HG02798 (cell line): ENCODE measurements at regions not wholly inside any gene's neighbourhood (a gene's known extent, or its start where the extent isn't known, plus 50 kb on each side); places are given as distances from the start of the nearest gene placed in this dataset.
"Not testable (repeated sequence)": the region's sequence is repeated elsewhere in the genome, so short reads cannot be mapped to it uniquely, and the experiment has no call there.

Source experiments
- ATAC-seq: cut with Tn5 transposase; IDR thresholded peaks from one replicate; pipeline ENCODE4 v1.9.1; 2021; ENCODE audit warnings: mild to moderate bottlenecking; ENCODE audit not compliant: unreplicated experiment, poor library complexity

DNA sequence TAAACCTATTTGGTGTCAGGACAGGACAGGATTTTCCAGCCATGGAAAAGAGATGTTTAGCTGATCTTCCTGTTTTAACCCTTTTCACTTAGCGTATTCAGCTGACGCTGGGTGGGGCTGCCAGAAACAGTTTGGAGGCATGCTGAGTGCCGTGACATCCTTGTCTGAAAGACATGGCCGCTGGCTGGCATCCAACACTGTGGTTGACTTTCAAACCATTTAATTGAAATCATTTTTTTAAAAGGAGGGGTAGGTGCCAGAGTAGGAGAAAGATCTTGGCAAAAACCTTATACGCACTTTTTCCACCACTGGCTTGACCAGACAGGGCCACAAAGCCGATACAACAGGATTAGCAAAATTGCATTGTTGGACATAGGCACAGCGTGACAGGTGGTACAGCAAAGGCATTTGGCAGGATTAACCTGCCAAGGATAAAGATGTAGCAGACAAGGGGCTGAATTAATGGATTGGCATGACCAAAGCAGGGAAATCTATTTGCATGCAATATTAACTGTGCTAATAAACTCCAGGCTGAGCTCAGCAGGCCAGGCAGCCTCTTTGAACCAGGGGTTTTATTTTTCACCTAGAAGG is 131.8 kb upstream of the TOPAZ1 start:
- ATAC-seq: no peak

DNA sequence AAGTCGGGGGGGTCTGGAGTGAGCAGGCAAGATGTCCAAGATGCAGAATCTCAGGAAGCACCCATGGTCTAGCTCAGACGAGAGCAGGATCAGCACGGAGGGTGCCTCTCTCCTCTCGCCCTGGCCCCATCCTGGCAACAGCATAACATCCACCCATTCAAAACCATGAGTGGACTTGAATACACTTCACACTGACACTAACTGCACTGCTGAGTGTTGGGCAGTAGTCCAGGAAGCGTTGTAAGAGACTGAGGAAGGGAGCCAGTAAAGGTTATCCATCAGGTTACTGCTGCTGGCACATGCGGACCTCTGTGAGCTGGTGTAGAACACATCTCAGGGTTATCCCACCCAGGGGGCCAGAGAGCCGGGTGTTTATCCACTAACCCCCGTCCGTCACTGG is 131.0 kb upstream of the TOPAZ1 start:
- ATAC-seq: no peak

DNA sequence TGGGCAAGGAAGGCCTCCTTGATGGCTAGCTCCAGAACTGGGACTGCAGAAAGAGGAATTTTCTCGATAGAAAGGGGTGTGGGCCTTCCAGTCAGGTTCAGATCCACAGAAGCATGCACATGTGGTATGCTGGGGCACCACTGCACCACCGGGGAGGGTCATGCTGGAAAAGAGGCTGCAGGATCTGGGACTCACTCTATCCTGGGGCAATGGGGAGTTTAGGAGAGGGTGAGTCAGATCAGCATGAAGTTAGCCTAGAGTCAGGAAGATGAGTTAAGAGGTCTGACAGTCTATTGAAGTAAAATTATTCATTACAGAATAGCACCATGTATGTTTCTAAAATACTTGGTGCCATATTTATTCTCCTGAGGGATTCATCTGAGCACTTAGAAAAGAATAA is 130.2 kb upstream of the TOPAZ1 start:
- ATAC-seq: no peak

GRCh38 chr3:44114142-44114541 is 127.5 kb upstream of the TOPAZ1 start:
- peak; percentile 44 for ATAC-seq

DNA sequence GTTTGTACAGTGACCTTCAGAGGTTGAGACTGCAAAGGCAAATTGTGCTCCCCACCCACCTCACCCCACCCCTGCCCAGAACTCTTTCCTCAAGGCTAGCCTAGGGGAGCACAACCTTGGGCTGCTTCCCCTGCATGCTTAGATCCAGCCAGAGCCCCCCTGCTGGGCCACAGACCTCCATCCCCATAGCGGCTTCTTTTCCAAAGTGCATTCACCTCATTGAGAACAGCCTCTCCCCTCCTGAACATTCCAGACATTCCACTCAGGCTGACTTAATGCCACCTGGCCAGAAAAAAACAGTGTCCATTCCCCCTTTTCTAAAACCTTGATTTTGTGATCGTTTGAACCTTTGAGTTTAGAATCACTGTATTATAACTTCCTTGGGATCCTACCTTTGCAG is 124.4 kb upstream of the TOPAZ1 start:
- no peak for ATAC-seq

GRCh38 chr3:44117736-44118135 is 124.0 kb upstream of the TOPAZ1 start:
- no peak for ATAC-seq

GRCh38 chr3:44120721-44121582 is 120.7 kb upstream of the TOPAZ1 start:
- ATAC-seq: no peak

GRCh38 chr3:44125246-44125645 is 116.4 kb upstream of the TOPAZ1 start:
- no peak for ATAC-seq

DNA sequence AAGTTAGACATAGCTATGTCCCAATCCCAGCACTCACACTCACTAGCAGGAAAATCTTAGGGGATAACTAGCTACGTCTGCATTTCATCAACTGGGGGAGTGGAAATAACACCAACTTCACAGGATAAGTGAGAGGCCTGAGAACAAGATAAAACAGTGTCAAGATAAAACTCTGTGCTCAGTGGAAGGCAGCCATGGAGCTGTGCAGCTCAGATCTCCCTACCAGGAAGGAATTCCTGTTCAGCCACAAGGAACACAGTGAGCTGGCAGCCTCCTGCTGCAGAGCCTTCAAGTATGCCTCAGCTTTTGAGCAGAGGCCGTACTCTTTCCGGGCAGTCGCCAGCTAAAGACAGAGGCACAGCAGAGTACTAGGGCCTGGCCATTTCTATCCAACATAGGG is 115.8 kb upstream of the TOPAZ1 start:
- ATAC-seq: no peak

GRCh38 chr3:44128057-44128775 is 113.5 kb upstream of the TOPAZ1 start:
- ATAC-seq: no peak

GRCh38 chr3:44130249-44130648 is 111.4 kb upstream of the TOPAZ1 start:
- peak; percentile 49 for ATAC-seq

DNA sequence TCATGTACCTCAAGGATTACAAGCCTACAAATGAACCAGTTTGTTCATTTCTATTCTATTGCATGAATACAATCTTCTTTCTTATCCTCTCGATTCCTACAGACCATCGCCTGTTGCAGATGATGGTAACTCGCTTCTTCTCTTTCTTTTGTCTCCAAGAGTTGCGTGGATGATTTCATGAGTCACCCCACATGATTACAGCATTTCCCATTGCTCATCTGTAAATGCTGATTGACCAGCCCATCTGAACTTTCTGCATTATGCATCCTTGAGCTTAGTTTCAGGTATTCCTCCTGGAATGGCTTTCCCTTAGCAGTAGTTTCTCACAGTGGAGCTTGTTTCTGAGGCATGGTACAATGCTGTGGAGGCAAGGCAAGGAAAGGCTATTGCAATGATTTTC is 109.6 kb upstream of the TOPAZ1 start:
- no peak for ATAC-seq

- ATAC-seq: no peak
Observed at GRCh38 chr3:44132593-44132992, 109.1 kb upstream of the TOPAZ1 start.

DNA sequence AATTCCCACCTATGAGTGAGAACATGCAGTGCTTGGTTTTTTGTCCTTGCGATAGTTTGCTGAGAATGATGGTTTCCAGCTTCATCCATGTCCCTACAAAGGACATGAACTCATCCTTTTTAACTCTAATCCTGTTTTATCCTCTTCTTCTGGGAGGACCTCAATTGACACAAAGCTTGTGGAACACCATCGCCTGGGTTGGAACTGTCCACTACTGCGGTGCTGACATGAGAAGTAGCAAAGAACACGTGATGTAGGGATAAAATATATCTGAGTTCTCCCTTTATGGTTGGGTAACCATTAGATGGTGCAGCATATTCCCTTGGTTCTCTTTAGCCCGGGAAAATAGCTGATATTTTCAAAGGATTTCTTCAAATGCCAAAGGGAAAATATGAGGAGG is 105.3 kb upstream of the TOPAZ1 start:
- ATAC-seq: no peak

GRCh38 chr3:44146073-44146472 is 95.6 kb upstream of the TOPAZ1 start:
- ATAC-seq: no peak

- ATAC-seq: no peak
Observed at GRCh38 chr3:44159696-44160300, 81.9 kb upstream of the TOPAZ1 start.

DNA sequence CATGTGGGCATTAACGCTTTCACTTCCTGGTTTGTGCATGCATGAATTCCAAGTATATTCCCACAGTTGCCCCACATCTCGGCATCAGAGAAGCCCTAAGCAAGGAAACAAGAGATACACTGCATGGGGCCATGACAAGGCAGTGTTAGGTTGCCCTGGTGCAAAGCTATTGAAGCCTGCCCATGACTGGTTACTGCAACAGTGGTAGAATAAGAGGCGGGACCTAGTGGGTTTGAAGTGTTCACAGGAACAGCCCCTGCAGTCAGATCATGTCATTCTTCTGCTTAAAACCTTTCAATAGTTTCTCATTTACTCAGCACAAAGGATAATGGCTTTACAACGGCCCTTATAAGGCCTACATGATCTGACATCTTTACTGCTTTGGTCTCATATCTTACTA is 80.9 kb upstream of the TOPAZ1 start:
- no peak for ATAC-seq

GRCh38 chr3:44171891-44172290 is 69.8 kb upstream of the TOPAZ1 start:
- no peak for ATAC-seq

DNA sequence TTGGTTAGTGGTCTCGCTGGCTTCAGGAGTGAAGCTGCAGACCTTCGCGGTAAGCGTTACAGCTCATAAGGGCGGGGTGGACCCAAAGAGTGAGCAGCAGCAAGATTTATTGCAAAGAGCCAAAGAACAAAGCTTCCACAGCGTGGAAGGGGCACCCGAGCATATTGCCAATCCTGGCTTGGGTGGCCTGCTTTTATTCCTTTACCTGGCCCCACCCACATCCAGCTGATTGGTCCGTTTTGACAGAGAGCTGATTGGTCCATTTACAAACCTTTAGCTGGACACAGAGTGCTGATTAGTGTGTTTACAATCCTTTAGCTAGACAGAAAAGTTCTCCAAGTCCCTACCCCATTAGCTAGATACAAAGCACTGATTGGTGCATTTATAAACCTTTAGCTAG is 69.0 kb upstream of the TOPAZ1 start:
- not testable (repeated sequence) for ATAC-seq

DNA sequence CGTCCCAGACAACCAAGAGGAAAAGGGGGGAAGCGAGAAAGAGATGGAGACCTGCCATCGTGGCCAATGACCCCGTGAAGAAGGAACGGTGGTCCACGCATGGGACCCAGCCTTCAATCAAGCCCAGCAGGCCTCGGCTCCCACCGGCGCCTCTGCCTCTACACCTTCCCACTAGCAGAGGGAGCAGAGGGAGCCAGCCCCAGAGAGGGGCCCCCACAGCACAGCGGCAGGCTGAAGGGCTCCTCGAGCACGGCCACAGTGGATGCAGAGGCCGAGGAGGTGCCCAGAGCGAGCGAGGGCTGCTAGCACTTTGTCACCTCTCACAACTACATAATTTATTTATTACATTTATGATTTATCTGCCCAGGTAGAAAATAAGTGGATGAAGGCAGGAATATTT is 68.4 kb upstream of the TOPAZ1 start:
- ATAC-seq: no peak

DNA sequence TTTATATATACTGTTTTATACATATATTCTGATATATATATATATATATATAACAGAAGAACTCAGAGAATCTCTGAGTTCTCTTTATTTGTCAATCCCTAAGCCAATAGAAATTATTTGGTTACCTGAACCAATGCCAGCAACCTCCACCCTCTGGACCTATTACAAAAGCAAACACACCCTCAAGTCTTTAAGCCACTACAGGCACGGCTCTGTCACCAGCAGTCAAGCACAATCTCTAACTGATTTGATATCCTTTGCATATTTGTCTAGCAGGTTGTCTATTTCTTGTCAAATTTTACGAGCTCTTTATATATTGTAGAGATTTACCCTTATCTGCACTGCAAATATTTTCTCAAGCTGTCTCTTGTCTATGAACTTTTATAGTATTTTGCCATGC is 66.6 kb upstream of the TOPAZ1 start:
- no peak for ATAC-seq
